ENCODE measurements at regions not wholly inside any gene's neighbourhood (a gene's known extent, or its start where the extent isn't known, plus 50 kb on each side); places are given as distances from the start of the nearest gene placed in this dataset.

GRCh38 chr6:147831356-147831755, 322.9 kb downstream of the SAMD5 start:
- intact Hi-C loops (cut with DNase I), result no loop called here
- WGBS, 2 donors, result 57 to 66% methylated on average over 2 of the region's 2 CpGs

GRCh38 chr6:147833607-147834006, 325.1 kb downstream of the SAMD5 start:
- Histone ChIP-seq H3K9me3 (no peaks in the 10 kb centered on the region), H3K27me3 (no peaks in the 10 kb centered on the region), H3K4me3 (no peak overlapping the region), H3K27ac (no peak overlapping the region), H3K36me3 (no peaks in the 10 kb centered on the region), H3K4me1 (no peaks in the 10 kb centered on the region)
- DNase-seq, result no peak
- WGBS, 2 donors, result 82 to 83% methylated on average over 1 of the region's 1 CpG
- intact Hi-C loops (cut with DNase I), result no loop called here
- no peak for TF ChIP-seq POLR2A (IDR thresholded peaks at IDR 0.05)
- TF ChIP-seq CTCF (IDR thresholded peaks at IDR 0.05), result no peak

More at GRCh38 chr6:147831356-147831755, 322.9 kb downstream of the SAMD5 start:
- H3K27me3 ChIP-seq, result no peaks in the 10 kb centered on the region
- no peaks in the 10 kb centered on the region for H3K36me3 ChIP-seq
- no peak overlapping the region for H3K4me3 ChIP-seq
- TF ChIP-seq POLR2A (IDR thresholded peaks at IDR 0.05) (no peak), CTCF (IDR thresholded peaks at IDR 0.05) (no peak)
- H3K9me3 ChIP-seq, result no peaks in the 10 kb centered on the region
- DNase-seq, result no peak
- H3K4me1 ChIP-seq, result no peaks in the 10 kb centered on the region
- no peak overlapping the region for H3K27ac ChIP-seq

GRCh38 chr6:147834084-147834776, 325.7 kb downstream of the SAMD5 start:
- Histone ChIP-seq H3K27ac (no peak overlapping the region), H3K4me3 (no peak overlapping the region), H3K27me3 (no peaks in the 10 kb centered on the region), H3K36me3 (no peaks in the 10 kb centered on the region), H3K9me3 (no peaks in the 10 kb centered on the region), H3K4me1 (no peaks in the 10 kb centered on the region)
- 79 to 84% methylated on average over 7 of the region's 7 CpGs for WGBS, 2 donors
- TF ChIP-seq CTCF (IDR thresholded peaks at IDR 0.05) (no peak), POLR2A (IDR thresholded peaks at IDR 0.05) (no peak)
- DNase-seq, result no peak
- intact Hi-C loops (cut with DNase I), result no loop called here

- 78 to 91% methylated on average over 4 of the region's 4 CpGs for WGBS, 2 donors
- Histone ChIP-seq H3K9me3 (no peaks in the 10 kb centered on the region), H3K27me3 (no peaks in the 10 kb centered on the region), H3K4me1 (no peaks in the 10 kb centered on the region), H3K36me3 (no peaks in the 10 kb centered on the region), H3K4me3 (no peak overlapping the region), H3K27ac (no peak overlapping the region)
- no peak for DNase-seq
- TF ChIP-seq CTCF (IDR thresholded peaks at IDR 0.05) (no peak), POLR2A (IDR thresholded peaks at IDR 0.05) (no peak)
- intact Hi-C loops (cut with DNase I), result no loop called here
These were observed 329.1 kb downstream of the SAMD5 start for GRCh38 chr6:147837540-147837939.

GRCh38 chr6:147839708-147840610, 331.5 kb downstream of the SAMD5 start:
- no peak for TF ChIP-seq POLR2A (IDR thresholded peaks at IDR 0.05)
- Histone ChIP-seq H3K9me3 (no peaks in the 10 kb centered on the region), H3K4me1 (no peaks in the 10 kb centered on the region), H3K36me3 (no peaks in the 10 kb centered on the region), H3K4me3 (no peak overlapping the region), H3K27ac (no peak overlapping the region), H3K27me3 (no peaks in the 10 kb centered on the region)
- DNase-seq, result no peak
- intact Hi-C loops (cut with DNase I), result no loop called here
- WGBS, 2 donors, result 22 to 29% methylated on average over 2 of the region's 2 CpGs

All from esophagus squamous epithelium (tissue), 5 donors.